Keratinocyte (primary cell): ENCODE measurements at regions not wholly inside any gene's neighbourhood (a gene's known extent, or its start where the extent isn't known, plus 50 kb on each side); places are given as distances from the start of the nearest gene placed in this dataset.

Experiments
- CTCF ChIP-seq, 3 experiments: IDR thresholded peaks in 1 of 3; conservative IDR thresholded peaks in 1 of 3; optimal IDR thresholded peaks in 1 of 3; 2 replicates in 2 of 3; 3 replicates in 1 of 3; pipeline versions ENCODE3 to v1.5.1; 2011; ENCODE audit warnings: low read length in 3 of 3, mild to moderate bottlenecking in 3 of 3, moderate library complexity in 2 of 3, control low read depth in 1 of 3, inconsistent platforms in 1 of 3; ENCODE audit not compliant: insufficient read depth in 2 of 3; ENCODE audit errors: extremely low read depth in 1 of 3
- EZH2 ChIP-seq: IDR thresholded peaks from one replicate; pipeline ENCODE4 v1.6.1; 2012; ENCODE audit warnings: inconsistent platforms, mild to moderate bottlenecking, low read length, moderate library complexity

- TF ChIP-seq CTCF (optimal IDR thresholded peaks at IDR 0.05 in 1 of 3, IDR thresholded peaks at IDR 0.05 in 1 of 3, conservative IDR thresholded peaks at IDR 0.05 in 1 of 3; ENCODE audit: extremely low read depth in 1 of 3, insufficient read depth in 2 of 3, low read length in 3 of 3) (no peak), EZH2 (no peak)
These were observed 63.0 kb upstream of the GALNT13 start for GRCh38 chr2:153808679-153809078.
